B cell (primary cell): ENCODE measurements at regions not wholly inside any gene's neighbourhood (a gene's known extent, or its start where the extent isn't known, plus 50 kb on each side); places are given as distances from the start of the nearest gene placed in this dataset.

Experiments used
- CTCF ChIP-seq: fragments of 200-600 bp; IDR thresholded peaks from one replicate; pipeline ENCODE4 v1.8.0; 2022; ENCODE audit warnings: antibody characterized with exemption, mild to moderate bottlenecking
- EZH2 ChIP-seq: IDR thresholded peaks from 2 replicates; pipeline ENCODE4 v1.6.1; 2012; ENCODE audit warnings: borderline replicate concordance, low read depth, mild to moderate bottlenecking, moderate library complexity, low read length; ENCODE audit not compliant: insufficient read depth, poor library complexity, severe bottlenecking

- TF ChIP-seq CTCF (no peak), EZH2 (no peak)
These were observed 230.6 kb upstream of the PLEKHG7 start for GRCh38 chr12:92472201-92472600.
